Stimulated activated CD4-positive, alpha-beta T cell treated with anti-CD3 and anti-CD28 coated beads, Interleukin-4, amount 100 ng/mL, for 1 hour (primary cell): ENCODE measurements at regions not wholly inside any gene's neighbourhood (a gene's known extent, or its start where the extent isn't known, plus 50 kb on each side); places are given as distances from the start of the nearest gene placed in this dataset.
"Not testable (repeated sequence)": the region's sequence is repeated elsewhere in the genome, so short reads cannot be mapped to it uniquely, and the experiment has no call there.

Experiments used
- DNase-seq: peaks from one replicate; pipeline ENCODE4 v3.0.0-alpha.2; 2020

DNA sequence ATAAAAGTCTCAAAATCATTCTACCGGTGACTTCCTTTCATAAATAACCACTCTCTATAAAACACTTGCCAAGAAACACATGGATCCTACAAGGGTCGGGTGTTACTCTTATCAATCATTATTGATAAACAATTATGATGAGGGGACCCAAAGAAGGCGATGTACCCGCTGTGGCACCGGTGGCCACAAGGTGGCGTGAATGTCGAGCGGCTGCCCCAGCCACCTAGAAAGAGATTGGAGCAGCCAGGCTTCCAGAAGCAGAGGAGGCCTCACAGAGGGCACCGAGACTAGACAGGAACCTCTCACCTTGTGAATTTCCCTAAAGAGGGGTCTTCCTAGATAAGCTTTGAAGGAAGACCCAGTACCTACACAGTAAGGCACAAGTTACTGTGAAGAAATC lies 80.5 kb upstream of the GOLGA6L6 start:
- not testable (repeated sequence) for DNase-seq

DNA sequence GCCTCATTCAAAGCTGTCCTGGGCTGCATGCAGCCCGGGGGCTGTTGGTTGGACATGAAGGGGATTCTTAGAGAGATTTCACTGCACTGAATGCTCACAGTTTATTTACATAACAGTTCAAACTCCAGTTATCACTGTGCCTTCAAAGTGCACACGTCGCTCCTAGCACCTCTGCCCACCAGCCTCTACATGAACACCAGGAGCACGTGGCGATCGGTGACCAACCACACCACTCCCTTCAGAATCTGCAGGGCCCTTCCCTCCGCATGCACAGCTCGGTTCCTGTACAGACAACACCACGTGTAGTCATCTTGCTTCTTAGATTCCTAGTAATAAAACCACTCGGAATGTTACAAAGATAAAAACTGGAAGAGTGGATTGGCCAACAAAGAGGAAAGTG lies 72.9 kb upstream of the GOLGA6L6 start:
- DNase-seq, result not testable (repeated sequence)

DNA sequence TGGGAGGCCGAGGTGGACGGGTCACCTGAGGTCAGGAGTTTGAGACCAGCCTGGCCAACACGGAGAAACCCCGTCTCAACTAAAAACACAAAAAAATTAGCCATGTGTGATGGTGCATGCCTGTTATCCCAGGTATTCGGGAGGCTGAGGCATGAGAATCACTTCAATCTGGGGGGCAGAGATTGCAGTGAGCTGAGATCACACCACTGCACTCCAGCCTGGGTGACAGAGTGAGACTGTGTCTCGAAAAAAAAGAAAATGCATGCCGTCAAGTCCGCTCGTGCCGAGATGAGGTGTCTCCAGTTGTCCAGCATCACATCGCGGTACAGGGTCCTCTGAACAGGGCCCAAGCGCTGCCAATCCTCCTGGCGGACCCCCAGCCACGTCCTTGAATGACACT lies 71.2 kb upstream of the GOLGA6L6 start:
- not testable (repeated sequence) for DNase-seq

GRCh38 chr15:20612356-20612755 lies 70.8 kb upstream of the GOLGA6L6 start:
- DNase-seq, result not testable (repeated sequence)

GRCh38 chr15:20611667-20612290 lies 70.2 kb upstream of the GOLGA6L6 start:
- DNase-seq, result not testable (repeated sequence)

- not testable (repeated sequence) for DNase-seq
Observed at GRCh38 chr15:20608179-20608578, 66.6 kb upstream of the GOLGA6L6 start.

GRCh38 chr15:20597245-20597644 lies 55.6 kb upstream of the GOLGA6L6 start:
- not testable (repeated sequence) for DNase-seq

DNA sequence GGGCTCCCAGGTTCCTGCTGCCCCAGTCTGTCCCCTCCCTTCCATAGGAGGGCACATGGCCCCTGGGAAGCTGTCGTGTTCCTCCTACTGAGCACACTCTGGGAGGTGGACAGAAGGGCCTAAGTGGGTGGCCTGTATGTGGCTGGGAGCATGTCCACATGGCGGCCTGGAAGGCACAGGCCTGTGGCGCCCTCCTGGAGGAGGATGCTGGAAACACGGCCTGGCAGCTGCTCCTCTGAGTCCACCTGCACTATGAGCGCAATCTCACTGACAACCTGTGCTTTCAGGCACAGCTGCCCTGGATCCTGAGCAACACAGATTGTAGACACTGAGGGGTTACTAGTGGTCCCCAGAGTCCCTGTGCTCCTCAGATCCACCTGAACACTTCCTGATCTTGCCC lies 52.6 kb upstream of the GOLGA6L6 start:
- not testable (repeated sequence) for DNase-seq

- DNase-seq, result not testable (repeated sequence)
Observed at GRCh38 chr15:20591936-20592335, 50.3 kb upstream of the GOLGA6L6 start.
